ENCODE measurements at regions not wholly inside any gene's neighbourhood (a gene's known extent, or its start where the extent isn't known, plus 50 kb on each side); places are given as distances from the start of the nearest gene placed in this dataset.

GRCh38 chr4:170243662-170244288 is 154.0 kb upstream of the AADAT start:
- peak overlapping the region; percentile 49 for H3K27ac Mint-ChIP-seq (ENCODE audit: unreplicated experiment)

GRCh38 chr4:170242471-170242870 is 152.7 kb upstream of the AADAT start:
- TF ChIP-seq CTCF (IDR thresholded peaks at IDR 0.05; ENCODE audit: insufficient read depth, low read depth, low read length) (no peak), EZH2 (IDR thresholded peaks at IDR 0.05; ENCODE audit: insufficient read depth, low read length) (no peak)
- no peaks in the 10 kb centered on the region for H4K20me1 ChIP-seq (ENCODE audit: insufficient read depth, low read length)
- no peak overlapping the region for H2AFZ ChIP-seq (ENCODE audit: low read depth, low read length)
- no peaks in the 10 kb centered on the region for H3K79me2 ChIP-seq (ENCODE audit: insufficient read depth, low read length)
- H3K9ac ChIP-seq (ENCODE audit: low read length), result no peak overlapping the region
- no peak overlapping the region for H3K27ac Mint-ChIP-seq (ENCODE audit: unreplicated experiment)
- H3K4me1 ChIP-seq (ENCODE audit: insufficient read depth, low read length), result peaks cover 7% of the 10 kb centered on the region
- H3K9me3 ChIP-seq (ENCODE audit: insufficient read depth, low read depth, low read length), result no peaks in the 10 kb centered on the region
- no peak overlapping the region for H3K27ac ChIP-seq (ENCODE audit: low read depth, low read length)
- H3K27me3 ChIP-seq (ENCODE audit: insufficient read depth, low read length), result no peaks in the 10 kb centered on the region
- H3K9me3 Mint-ChIP-seq (ENCODE audit: unreplicated experiment), result no peaks in the 10 kb centered on the region
- DNase-seq (ENCODE audit: low read depth) (peak; percentile 29), FAIRE-seq (no peak)
- no peak overlapping the region for H3K4me3 ChIP-seq (ENCODE audit: insufficient read depth, low read depth, low read length)
- H3K4me2 ChIP-seq (ENCODE audit: low read length), result no peak overlapping the region
- H3K4me3 Mint-ChIP-seq (ENCODE audit: unreplicated experiment), result no peak overlapping the region
- H3K4me1 Mint-ChIP-seq (ENCODE audit: low read depth, unreplicated experiment), result peaks cover 35% of the 10 kb centered on the region
- H3K27me3 Mint-ChIP-seq (ENCODE audit: low read depth, unreplicated experiment), result no peaks in the 10 kb centered on the region
- no peaks in the 10 kb centered on the region for H3K36me3 Mint-ChIP-seq (ENCODE audit: low read depth, unreplicated experiment)
- no peaks in the 10 kb centered on the region for H3K36me3 ChIP-seq (ENCODE audit: insufficient read depth, low read length)

More at GRCh38 chr4:170243662-170244288, 154.0 kb upstream of the AADAT start:
- peaks cover 7% of the 10 kb centered on the region for H3K4me1 ChIP-seq (ENCODE audit: insufficient read depth, low read length)
- no peak overlapping the region for H3K4me2 ChIP-seq (ENCODE audit: low read length)
- Mint-ChIP-seq H3K27me3 (ENCODE audit: low read depth, unreplicated experiment) (no peaks in the 10 kb centered on the region), H3K4me1 (ENCODE audit: low read depth, unreplicated experiment) (peaks cover 44% of the 10 kb centered on the region), H3K36me3 (ENCODE audit: low read depth, unreplicated experiment) (no peaks in the 10 kb centered on the region), H3K4me3 (ENCODE audit: unreplicated experiment) (no peak overlapping the region), H3K9me3 (ENCODE audit: unreplicated experiment) (no peaks in the 10 kb centered on the region)
- no peak overlapping the region for H3K4me3 ChIP-seq (ENCODE audit: insufficient read depth, low read depth, low read length)
- no peaks in the 10 kb centered on the region for H3K79me2 ChIP-seq (ENCODE audit: insufficient read depth, low read length)
- no peaks in the 10 kb centered on the region for H3K9me3 ChIP-seq (ENCODE audit: insufficient read depth, low read depth, low read length)
- no peak for TF ChIP-seq EZH2 (IDR thresholded peaks at IDR 0.05; ENCODE audit: insufficient read depth, low read length)
- H3K9ac ChIP-seq (ENCODE audit: low read length), result no peak overlapping the region
- H4K20me1 ChIP-seq (ENCODE audit: insufficient read depth, low read length), result no peaks in the 10 kb centered on the region
- FAIRE-seq, result no peak
- no peak overlapping the region for H3K27ac ChIP-seq (ENCODE audit: low read depth, low read length)
- no peak overlapping the region for H2AFZ ChIP-seq (ENCODE audit: low read depth, low read length)
- no peaks in the 10 kb centered on the region for H3K27me3 ChIP-seq (ENCODE audit: insufficient read depth, low read length)
- H3K36me3 ChIP-seq (ENCODE audit: insufficient read depth, low read length), result no peaks in the 10 kb centered on the region
- DNase-seq (ENCODE audit: low read depth), result no peak

GRCh38 chr4:170234800-170235199 is 145.0 kb upstream of the AADAT start:
- no peaks in the 10 kb centered on the region for H3K27me3 ChIP-seq (ENCODE audit: insufficient read depth, low read length)
- no peak for TF ChIP-seq EZH2 (IDR thresholded peaks at IDR 0.05; ENCODE audit: insufficient read depth, low read length)
- no peak overlapping the region for H3K9ac ChIP-seq (ENCODE audit: low read length)
- Mint-ChIP-seq H3K9me3 (ENCODE audit: unreplicated experiment) (no peaks in the 10 kb centered on the region), H3K4me3 (ENCODE audit: unreplicated experiment) (no peak overlapping the region), H3K4me1 (ENCODE audit: low read depth, unreplicated experiment) (no peaks in the 10 kb centered on the region), H3K27me3 (ENCODE audit: low read depth, unreplicated experiment) (peaks cover 2% of the 10 kb centered on the region), H3K27ac (ENCODE audit: unreplicated experiment) (no peak overlapping the region), H3K36me3 (ENCODE audit: low read depth, unreplicated experiment) (no peaks in the 10 kb centered on the region)
- H3K79me2 ChIP-seq (ENCODE audit: insufficient read depth, low read length), result no peaks in the 10 kb centered on the region
- no peak overlapping the region for H3K27ac ChIP-seq (ENCODE audit: low read depth, low read length)
- H4K20me1 ChIP-seq (ENCODE audit: insufficient read depth, low read length), result no peaks in the 10 kb centered on the region
- DNase-seq (ENCODE audit: low read depth), result no peak
- H3K9me3 ChIP-seq (ENCODE audit: insufficient read depth, low read depth, low read length), result no peaks in the 10 kb centered on the region
- H3K4me1 ChIP-seq (ENCODE audit: insufficient read depth, low read length), result no peaks in the 10 kb centered on the region
- H2AFZ ChIP-seq (ENCODE audit: low read depth, low read length), result no peak overlapping the region
- H3K4me3 ChIP-seq (ENCODE audit: insufficient read depth, low read depth, low read length), result no peak overlapping the region
- H3K36me3 ChIP-seq (ENCODE audit: insufficient read depth, low read length), result no peaks in the 10 kb centered on the region
- FAIRE-seq, result no peak
- no peak overlapping the region for H3K4me2 ChIP-seq (ENCODE audit: low read length)

Measured in astrocyte (in vitro differentiated cells and primary cell).